HG02981 (cell line): ENCODE measurements at regions not wholly inside any gene's neighbourhood (a gene's known extent, or its start where the extent isn't known, plus 50 kb on each side); places are given as distances from the start of the nearest gene placed in this dataset.

Source experiments
- ATAC-seq: cut with Tn5 transposase; IDR thresholded peaks from one replicate; pipeline ENCODE4 v1.9.1; 2021; ENCODE audit warnings: mild to moderate bottlenecking, moderate library complexity; ENCODE audit not compliant: unreplicated experiment

DNA sequence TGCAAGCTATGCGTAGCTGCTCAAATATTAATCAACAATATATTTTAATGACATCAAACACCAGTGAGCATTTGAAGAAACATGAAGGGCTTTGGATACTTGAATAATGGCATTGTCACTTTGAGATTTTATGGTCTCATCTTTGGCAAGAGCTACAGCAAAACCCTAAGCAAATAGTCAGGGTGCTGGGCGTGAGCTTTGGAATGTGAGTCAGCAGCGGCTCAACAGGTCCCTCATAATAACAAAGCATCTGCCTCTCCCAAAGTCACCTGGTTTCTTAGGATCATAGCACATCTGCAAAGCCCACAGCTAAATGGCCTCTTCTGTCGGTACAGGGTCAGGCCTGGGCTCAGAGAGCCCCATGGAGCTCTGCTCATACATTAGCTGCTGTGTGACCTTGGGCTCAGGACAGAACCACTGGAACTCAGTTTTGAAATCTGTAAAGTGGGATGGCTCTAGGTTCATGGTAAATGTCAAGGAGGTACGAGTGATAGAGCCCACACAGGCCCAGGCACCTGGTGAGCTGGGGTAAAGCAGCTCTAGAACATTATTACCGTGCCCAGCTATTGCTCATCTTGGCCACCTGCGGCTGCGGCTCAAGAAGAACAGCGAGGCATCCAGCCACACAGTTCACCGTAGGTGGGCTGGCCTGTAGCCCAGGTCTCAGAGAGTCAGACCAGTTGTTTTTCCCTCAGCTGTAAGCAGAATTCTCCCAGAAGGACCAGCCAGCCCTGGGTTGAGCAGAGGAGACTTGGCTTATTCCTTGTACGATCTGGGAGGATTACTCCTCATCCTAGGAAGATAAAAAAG is 544.5 kb upstream of the CDH11 start:
- ATAC-seq = no peak

GRCh38 chr16:65665586-65665985 is 543.7 kb upstream of the CDH11 start:
- no peak for ATAC-seq

DNA sequence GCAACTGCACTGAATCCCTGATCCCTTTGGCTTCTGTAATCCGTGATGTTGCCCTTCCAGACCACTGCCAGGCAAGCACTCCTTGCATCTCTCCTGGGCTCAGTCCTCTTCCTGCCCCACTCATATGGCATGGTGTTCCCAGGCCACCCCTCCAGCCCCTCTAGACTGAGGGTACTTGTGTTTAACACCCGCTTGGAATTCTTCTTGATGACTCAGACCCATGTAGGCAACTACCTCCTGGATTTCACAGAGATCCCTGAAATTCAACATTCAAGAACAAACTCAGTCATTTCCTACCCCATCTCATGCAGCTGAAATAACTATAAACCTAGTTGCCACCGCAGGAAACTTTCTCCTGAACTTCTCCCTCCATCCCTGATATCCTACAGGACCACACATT is 541.9 kb upstream of the CDH11 start:
- no peak for ATAC-seq

DNA sequence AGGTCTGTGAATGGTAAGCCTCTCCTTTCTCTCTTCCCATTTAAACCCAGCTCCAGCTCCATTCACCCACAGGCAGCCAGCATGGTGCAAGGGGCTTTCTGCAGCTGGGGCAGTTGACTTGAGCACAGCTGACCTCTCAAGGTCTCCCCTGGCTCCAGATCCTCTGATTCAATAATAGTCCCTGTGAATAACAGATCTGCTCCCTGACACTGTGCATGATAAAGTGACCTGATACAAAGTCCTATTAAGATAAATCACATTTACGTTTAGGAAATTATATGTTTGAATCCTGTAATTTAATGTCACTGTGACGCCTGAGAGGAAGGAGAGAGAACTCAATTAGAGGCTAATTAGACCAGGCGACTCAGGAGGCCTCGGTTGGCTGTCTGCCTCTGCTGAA is 540.4 kb upstream of the CDH11 start:
- no peak for ATAC-seq

GRCh38 chr16:65661558-65661957 is 539.7 kb upstream of the CDH11 start:
- ATAC-seq = no peak

DNA sequence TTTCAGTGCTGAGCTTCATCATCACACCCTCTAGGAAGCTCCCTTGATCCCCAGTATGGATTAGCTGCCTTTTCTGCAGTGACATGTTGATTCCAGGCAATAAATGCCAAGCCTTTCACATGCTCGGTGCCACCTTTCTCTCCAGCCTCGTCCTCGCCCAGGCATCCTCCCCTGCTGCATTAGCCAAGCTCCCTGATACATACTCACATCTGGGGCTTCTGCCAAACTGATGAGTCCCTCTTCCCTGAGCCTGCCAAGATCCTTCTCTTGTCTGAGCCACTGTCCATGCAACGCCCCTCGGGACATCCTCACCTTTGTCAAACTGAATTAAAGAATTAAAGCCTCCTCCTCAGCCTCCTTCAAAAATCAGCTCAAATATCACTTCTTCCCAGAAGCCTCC is 538.5 kb upstream of the CDH11 start:
- ATAC-seq = no peak

DNA sequence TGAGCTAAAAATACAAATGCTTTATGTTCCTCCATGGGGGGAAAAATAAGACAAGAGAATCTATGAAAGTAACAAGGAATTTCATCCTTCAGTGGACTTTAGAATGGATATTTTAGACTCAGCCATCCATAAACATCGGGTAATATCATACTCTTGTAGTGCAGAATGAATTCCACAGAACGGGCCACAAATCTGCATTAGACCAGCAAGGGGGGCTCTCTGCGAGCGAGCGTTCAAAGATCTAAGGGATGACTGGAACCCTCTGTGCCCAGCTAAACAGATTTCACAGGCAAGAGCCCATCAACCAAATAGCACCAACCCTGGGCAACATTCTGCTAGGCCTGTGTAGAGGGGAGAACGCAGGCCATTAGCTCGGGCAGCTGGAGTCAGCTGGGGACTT is 537.9 kb upstream of the CDH11 start:
- no peak for ATAC-seq

- ATAC-seq = no peak
These were observed 536.9 kb upstream of the CDH11 start for GRCh38 chr16:65658787-65659220.

DNA sequence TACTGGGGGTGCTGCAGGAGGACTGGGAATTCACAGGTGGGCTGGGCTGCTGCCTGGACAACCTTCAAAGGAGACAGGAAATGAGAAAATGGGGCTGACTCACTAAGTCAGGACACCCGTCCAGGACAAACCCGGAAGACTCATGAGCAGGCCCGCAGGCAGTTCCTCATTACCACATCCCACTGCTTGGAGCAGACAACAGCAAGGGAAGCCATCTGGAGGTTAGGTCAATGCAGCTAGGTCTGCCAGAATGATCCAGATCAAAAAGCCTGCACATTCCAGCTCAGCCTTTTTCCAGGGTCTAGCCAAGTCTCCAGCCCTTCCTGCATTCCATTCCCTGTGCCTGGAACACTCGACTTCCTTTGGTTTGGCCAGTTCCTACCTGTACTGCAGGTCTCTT is 536.5 kb upstream of the CDH11 start:
- ATAC-seq = no peak

GRCh38 chr16:65657556-65657955 is 535.7 kb upstream of the CDH11 start:
- no peak for ATAC-seq

- no peak for ATAC-seq
These were observed 535.2 kb upstream of the CDH11 start for GRCh38 chr16:65657071-65657494.

GRCh38 chr16:65655802-65656201 is 533.9 kb upstream of the CDH11 start:
- ATAC-seq = no peak

GRCh38 chr16:65648101-65648500 is 526.2 kb upstream of the CDH11 start:
- ATAC-seq = no peak

DNA sequence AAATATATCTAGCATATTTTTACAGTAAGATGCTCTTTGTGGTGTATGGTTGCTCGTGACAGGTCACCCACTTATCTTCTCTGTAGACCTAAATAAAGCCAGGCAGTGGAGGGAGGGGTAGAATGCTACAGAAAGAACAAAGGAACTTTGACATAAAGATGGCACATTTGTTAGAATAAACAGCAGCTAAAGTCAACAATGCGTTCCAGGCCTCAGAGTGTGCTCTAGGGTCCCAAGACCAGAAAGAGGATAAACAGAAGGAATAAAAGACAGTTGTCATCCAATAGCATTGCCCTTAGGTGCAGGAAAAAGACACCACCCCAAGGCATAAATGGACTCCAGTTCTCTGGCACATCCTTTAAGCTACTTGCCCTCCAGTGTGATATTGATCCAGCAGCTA is 523.0 kb upstream of the CDH11 start:
- no peak for ATAC-seq

- ATAC-seq = no peak
These were observed 520.0 kb upstream of the CDH11 start for GRCh38 chr16:65641762-65642289.

DNA sequence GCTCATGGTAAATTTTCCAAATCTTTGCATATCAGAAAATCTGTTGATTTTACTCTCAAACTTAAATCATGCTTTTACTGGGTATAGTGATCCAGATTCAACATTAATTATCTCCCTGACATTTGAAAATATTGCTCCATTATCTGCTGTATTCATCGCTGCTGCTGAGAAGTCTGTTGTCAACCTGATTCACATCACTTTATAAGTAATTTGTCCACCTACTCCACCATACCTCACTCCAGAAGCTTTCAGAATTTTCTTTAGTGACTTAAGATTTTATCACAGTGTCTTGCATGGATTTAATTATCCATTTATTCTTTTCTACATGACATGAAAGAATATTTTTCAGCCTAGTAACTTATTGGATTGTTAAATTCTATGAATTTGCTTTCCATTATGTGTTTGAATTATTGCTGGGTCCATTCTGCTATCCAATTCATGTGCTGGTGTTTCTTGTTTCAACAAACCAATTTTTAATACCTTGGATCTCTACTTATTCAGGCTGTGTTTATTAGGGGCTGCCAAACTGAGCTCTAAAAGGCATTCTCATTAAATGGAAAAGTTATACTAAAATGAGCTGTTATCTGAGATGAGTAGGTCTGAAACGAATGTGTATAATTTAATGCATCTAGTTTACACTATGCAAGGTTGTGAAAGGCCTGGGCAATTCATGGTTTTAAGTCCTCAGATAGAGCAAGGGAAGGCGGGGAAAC is 519.3 kb upstream of the CDH11 start:
- ATAC-seq = no peak

GRCh38 chr16:65634833-65635232 is 513.0 kb upstream of the CDH11 start:
- no peak for ATAC-seq

DNA sequence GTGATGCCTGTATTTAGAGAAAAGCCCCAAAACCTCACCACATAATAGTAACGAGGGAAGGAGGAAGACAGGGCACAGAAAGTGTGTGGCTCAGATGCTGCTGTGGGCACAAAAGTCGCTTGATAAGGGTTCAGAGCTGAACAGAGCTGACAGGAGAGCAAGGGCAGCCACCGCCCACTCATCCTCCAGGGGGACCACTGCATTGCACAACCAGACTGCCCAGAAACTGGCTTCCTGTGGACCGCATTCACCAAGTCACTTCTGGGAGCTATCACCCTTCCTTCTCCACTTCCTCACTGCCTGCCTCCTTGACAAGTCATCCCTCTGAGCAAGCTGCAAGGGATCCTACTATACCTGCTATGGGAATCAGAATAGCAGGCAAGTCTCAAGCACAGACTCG is 512.4 kb upstream of the CDH11 start:
- ATAC-seq = no peak

DNA sequence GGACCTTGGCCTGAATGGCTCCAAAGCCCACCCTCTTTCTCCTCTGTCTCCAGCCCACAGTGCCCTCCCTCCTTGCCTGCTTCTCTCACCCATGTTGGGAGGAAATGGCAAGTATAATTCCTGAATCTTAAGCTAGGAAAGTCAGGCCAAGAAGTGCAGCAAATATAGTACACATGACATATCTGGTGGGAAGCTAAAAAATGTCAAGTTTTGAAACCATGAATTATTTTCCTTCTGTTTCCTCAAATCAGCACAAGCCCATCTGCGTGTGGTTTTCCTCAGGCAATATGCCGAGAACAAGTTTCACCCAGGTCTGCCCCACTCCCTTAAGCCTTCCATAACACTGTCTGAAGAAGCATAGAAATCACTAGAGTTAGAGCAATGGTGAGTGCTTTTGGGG is 502.8 kb upstream of the CDH11 start:
- no peak for ATAC-seq

GRCh38 chr16:65624229-65624628 is 502.4 kb upstream of the CDH11 start:
- no peak for ATAC-seq

DNA sequence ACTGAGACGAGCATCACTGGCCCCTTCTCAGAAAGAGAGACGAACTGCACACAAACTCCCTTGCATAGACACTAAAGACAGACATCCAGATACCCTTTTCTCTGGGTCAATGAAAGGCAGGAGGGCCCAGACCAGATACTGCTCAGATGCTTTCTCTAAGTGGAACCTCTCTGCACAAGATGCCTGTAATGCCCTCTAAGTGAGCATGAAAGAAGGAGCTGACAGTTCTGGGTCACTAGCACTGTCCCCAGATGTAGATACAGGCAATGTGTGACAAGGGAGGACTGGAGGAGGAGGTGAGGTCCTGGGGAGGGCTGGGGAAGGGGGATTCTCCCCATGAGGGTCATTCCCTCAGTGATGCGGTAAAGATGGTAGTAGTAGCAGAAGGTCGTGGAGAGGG is 501.0 kb upstream of the CDH11 start:
- ATAC-seq = no peak

GRCh38 chr16:65622151-65622550 is 500.3 kb upstream of the CDH11 start:
- no peak for ATAC-seq
